Fibroblast of upper back skin (primary cell): ENCODE measurements at regions not wholly inside any gene's neighbourhood (a gene's known extent, or its start where the extent isn't known, plus 50 kb on each side); places are given as distances from the start of the nearest gene placed in this dataset.
"Not testable (repeated sequence)": the region's sequence is repeated elsewhere in the genome, so short reads cannot be mapped to it uniquely, and the experiment has no call there.

Source experiments
- DNase-seq: peaks from one replicate; pipeline ENCODE4 v3.0.0-alpha.2; 2013

- no peak for DNase-seq
Measured at GRCh38 chr4:165782623-165783022, 90.4 kb upstream of the TLL1 start.

GRCh38 chr4:165783626-165784025 is 89.4 kb upstream of the TLL1 start:
- no peak for DNase-seq

- no peak for DNase-seq
Measured at GRCh38 chr4:165784672-165785071, 88.4 kb upstream of the TLL1 start.

DNA sequence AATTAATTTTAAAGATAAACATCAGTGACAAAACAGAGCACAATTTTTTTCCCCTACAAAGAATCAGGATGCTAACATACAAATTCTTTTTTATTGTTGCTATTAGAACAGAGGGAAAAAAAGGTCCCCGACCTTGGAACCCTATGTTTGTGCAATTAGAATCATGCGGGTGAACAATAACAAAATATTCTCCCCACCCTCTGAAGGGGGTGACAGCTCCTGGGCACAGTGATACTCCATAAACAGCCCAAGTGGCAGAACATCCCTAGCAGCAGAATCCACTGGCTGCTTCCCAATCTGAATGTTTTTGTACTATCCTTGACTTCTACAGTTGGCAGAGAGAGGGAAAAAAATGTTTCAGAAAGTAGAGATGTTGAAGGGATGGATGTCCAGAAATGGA is 87.7 kb upstream of the TLL1 start:
- no peak for DNase-seq

- no peak for DNase-seq
Measured at GRCh38 chr4:165787516-165788274, 85.3 kb upstream of the TLL1 start.

GRCh38 chr4:165788686-165789463 is 84.2 kb upstream of the TLL1 start:
- peak; percentile 18 for DNase-seq

GRCh38 chr4:165793236-165793635 is 79.8 kb upstream of the TLL1 start:
- DNase-seq = no peak

DNA sequence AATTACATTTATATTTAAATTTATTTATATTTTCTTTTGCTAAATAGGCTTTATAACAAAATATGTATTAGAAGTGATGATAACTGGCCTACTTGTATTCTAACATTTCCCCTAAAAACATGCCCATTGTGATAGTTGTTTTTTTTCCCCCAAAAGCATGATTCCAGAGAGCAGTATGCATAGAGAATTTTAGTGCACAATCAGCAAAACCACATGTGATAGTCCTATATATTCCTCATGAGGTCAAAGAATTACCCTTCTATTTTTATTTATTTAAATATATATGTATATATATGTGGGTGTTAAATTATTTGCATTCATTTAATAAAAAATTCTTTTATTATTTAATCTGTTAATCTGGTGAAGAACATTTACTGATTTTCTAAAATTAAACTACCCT is 78.2 kb upstream of the TLL1 start:
- DNase-seq = no peak

DNA sequence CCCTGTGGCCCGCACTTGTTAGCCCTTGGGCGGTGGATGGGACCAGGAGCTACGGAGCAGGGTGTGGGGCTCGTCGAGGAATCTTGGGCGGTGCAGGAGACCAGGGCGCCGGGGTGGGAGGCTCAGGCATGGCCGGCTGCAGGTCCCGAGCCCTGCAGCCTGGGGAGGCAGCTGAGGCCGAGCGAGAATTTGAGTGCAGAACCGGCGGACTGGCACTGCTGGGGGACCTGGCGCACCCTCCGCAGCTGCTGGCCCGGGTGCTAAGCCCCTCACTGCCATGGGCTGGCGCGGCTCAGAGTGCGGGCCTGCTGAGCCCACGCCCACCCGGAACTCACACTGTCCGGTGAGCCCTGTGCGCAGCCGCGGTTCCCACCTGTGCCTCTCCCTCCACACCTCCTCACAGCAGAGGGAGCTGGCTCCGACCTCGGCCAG is 73.6 kb upstream of the TLL1 start:
- no peak for DNase-seq

GRCh38 chr4:165802452-165802851 is 70.6 kb upstream of the TLL1 start:
- no peak for DNase-seq

- no peak for DNase-seq
Measured at GRCh38 chr4:165803005-165803404, 70.0 kb upstream of the TLL1 start.

DNA sequence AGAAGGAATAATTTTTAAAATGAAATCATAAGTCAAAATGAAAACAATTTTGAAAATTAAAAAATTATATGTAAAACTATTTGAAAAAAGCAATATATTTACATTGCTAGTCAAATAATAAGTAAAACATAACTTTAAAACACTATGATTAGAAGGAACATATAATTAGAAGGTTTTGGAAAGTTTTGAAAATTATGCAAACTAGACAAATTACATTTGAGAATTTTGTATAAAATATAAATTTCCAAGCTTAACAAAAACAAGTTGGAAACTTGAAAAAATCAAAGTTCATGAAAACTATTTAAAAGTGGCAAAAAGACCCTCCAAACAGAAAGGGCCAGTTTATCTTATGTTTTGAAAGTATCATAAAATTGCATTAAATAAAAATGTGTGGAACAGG is 67.6 kb upstream of the TLL1 start:
- DNase-seq = no peak

GRCh38 chr4:165806613-165807012 is 66.4 kb upstream of the TLL1 start:
- no peak for DNase-seq

GRCh38 chr4:165810726-165811125 is 62.3 kb upstream of the TLL1 start:
- DNase-seq = peak; percentile 63

GRCh38 chr4:165813606-165814005 is 59.4 kb upstream of the TLL1 start:
- DNase-seq = peak; percentile 25

- DNase-seq = peak; percentile 30
Measured at GRCh38 chr4:165814256-165815020, 58.6 kb upstream of the TLL1 start.

DNA sequence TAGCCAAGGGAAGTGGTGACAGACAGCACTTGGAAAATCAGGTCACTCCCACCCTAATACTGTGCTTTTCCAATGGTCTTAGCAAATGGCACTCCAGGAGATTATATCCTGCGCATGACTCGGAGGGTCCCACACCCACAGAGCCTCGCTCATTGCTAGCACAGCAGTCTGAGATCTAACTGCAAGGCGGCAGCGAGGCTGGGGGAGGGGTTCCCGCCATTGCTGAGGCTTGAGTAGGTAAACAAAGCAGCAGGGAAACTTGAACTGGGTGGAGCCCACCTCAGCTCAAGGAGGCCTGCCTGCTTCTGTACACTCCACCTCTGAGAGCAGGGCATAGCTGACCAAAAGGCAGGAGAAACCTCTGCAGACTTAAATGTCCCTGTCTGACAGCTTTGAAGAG is 53.9 kb upstream of the TLL1 start:
- DNase-seq = not testable (repeated sequence)
